Keratinocyte (primary cell): ENCODE measurements at regions not wholly inside any gene's neighbourhood (a gene's known extent, or its start where the extent isn't known, plus 50 kb on each side); places are given as distances from the start of the nearest gene placed in this dataset.

Experiments used
- EZH2 ChIP-seq: IDR thresholded peaks from one replicate; pipeline ENCODE4 v1.6.1; 2012; ENCODE audit warnings: inconsistent platforms, mild to moderate bottlenecking, low read length, moderate library complexity
- TF ChIP-seq, protein P1 (sequence below), 3 experiments: IDR thresholded peaks in 1 of 3; conservative IDR thresholded peaks in 1 of 3; optimal IDR thresholded peaks in 1 of 3; 2 replicates in 2 of 3; 3 replicates in 1 of 3; pipeline versions ENCODE3 to v1.5.1; 2011; ENCODE audit warnings: low read length in 3 of 3, mild to moderate bottlenecking in 3 of 3, moderate library complexity in 2 of 3, control low read depth in 1 of 3, inconsistent platforms in 1 of 3; ENCODE audit not compliant: insufficient read depth in 2 of 3; ENCODE audit errors: extremely low read depth in 1 of 3

DNA sequence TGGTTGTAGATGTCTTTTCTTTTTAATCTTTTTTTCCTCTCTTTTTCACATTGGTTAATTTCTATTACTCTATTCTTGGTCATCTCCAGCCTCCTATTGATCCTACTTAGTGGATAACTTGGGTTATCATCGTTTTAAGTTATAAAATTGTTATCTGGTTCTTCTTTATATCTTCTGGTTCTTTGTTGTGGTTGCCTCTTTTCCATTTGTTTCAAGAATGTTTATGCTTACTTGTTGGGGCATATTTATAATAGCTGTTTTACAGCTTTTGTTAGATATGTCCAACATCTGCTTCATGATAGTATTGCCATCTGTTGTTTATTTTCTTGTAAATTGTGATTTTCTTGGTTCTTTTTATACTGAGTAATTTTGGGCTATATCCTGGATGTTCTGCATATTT lies 1429.6 kb downstream of the TBC1D22A start:
- TF ChIP-seq, protein P1, sequence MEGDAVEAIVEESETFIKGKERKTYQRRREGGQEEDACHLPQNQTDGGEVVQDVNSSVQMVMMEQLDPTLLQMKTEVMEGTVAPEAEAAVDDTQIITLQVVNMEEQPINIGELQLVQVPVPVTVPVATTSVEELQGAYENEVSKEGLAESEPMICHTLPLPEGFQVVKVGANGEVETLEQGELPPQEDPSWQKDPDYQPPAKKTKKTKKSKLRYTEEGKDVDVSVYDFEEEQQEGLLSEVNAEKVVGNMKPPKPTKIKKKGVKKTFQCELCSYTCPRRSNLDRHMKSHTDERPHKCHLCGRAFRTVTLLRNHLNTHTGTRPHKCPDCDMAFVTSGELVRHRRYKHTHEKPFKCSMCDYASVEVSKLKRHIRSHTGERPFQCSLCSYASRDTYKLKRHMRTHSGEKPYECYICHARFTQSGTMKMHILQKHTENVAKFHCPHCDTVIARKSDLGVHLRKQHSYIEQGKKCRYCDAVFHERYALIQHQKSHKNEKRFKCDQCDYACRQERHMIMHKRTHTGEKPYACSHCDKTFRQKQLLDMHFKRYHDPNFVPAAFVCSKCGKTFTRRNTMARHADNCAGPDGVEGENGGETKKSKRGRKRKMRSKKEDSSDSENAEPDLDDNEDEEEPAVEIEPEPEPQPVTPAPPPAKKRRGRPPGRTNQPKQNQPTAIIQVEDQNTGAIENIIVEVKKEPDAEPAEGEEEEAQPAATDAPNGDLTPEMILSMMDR (optimal IDR thresholded peaks at IDR 0.05 in 1 of 3, IDR thresholded peaks at IDR 0.05 in 1 of 3, conservative IDR thresholded peaks at IDR 0.05 in 1 of 3; ENCODE audit: extremely low read depth in 1 of 3, insufficient read depth in 2 of 3, low read length in 3 of 3), result no peak
- TF ChIP-seq EZH2, result no peak
